HEK293 (cell line): ENCODE measurements at regions not wholly inside any gene's neighbourhood (a gene's known extent, or its start where the extent isn't known, plus 50 kb on each side); places are given as distances from the start of the nearest gene placed in this dataset.

Experiments used
- CTCF ChIA-PET: fragments of 350-600 bp; formaldehyde crosslinking; extraction: SDS; loops from one replicate; lab custom pipeline; 2021; ENCODE audit warnings: antibody characterized with exemption; lab: Yijun Ruan, JAX
- POLR2A ChIA-PET: fragments of 300-600 bp; formaldehyde crosslinking; extraction: SDS; loops from one replicate; lab custom pipeline; 2020; ENCODE audit warnings: antibody characterized with exemption, inconsistent platforms; lab: Yijun Ruan, JAX
- H3K27ac ChIP-seq: fragments of 200-500 bp; sonication (Bioruptor generic); 2 replicates; pipeline ENCODE4 v1.5.1; 2014; ENCODE audit warnings: low read depth, low read length, control low read depth, inconsistent platforms; ENCODE audit errors: extremely low read depth
- H3K36me3 ChIP-seq, 2 experiments: fragments of 200-500 bp in 1 of 2; sonication (Bioruptor generic) in 1 of 2; 1 replicate in 1 of 2; 2 replicates in 1 of 2; pipeline ENCODE4 v1.5.1; 2014 to 2017; ENCODE audit warnings: inconsistent platforms in 2 of 2, low read length in 2 of 2; ENCODE audit not compliant: control insufficient read depth in 2 of 2, insufficient read depth in 1 of 2
- H3K4me1 ChIP-seq: fragments of 200-500 bp; sonication (Bioruptor generic); 2 replicates; pipeline ENCODE4 v1.5.1; 2014; ENCODE audit warnings: mild to moderate bottlenecking, low read length, inconsistent platforms; ENCODE audit not compliant: control insufficient read depth, insufficient read depth
- H3K4me3 ChIP-seq: 2 replicates; pipeline ENCODE4 v1.5.1; 2011; ENCODE audit warnings: low read depth, mild to moderate bottlenecking, control low read depth, low read length, moderate library complexity
- H3K9me3 ChIP-seq: fragments of 200-500 bp; sonication (Bioruptor generic); 2 replicates; pipeline ENCODE4 v1.5.1; 2014; ENCODE audit warnings: low read depth, low read length, inconsistent platforms; ENCODE audit not compliant: control insufficient read depth, insufficient read depth
- FEZF1 ChIP-seq: fragments of 450-650 bp; formaldehyde crosslinking; IDR thresholded peaks from 2 replicates; pipeline ENCODE4 v1.5.1; 2016; ENCODE audit warnings: missing biosample characterization, missing genetic modification characterization
- GLIS2 ChIP-seq: fragments of 450-650 bp; formaldehyde crosslinking; IDR thresholded peaks from 2 replicates; pipeline ENCODE4 v1.5.1; 2016; ENCODE audit warnings: missing biosample characterization, missing genetic modification characterization
- HIC1 ChIP-seq: fragments of 450-650 bp; formaldehyde crosslinking; IDR thresholded peaks from 2 replicates; pipeline ENCODE4 v1.5.1; 2016; ENCODE audit warnings: missing biosample characterization, missing genetic modification characterization
- KLF8 ChIP-seq: fragments of 450-650 bp; formaldehyde crosslinking; IDR thresholded peaks from 2 replicates; pipeline ENCODE4 v1.5.1; 2016; ENCODE audit warnings: missing biosample characterization, missing genetic modification characterization
- KLF9 ChIP-seq: fragments of 450-650 bp; formaldehyde crosslinking; IDR thresholded peaks from 2 replicates; pipeline ENCODE4 v1.5.1; 2016; ENCODE audit warnings: missing biosample characterization, missing genetic modification characterization, low read depth
- OVOL3 ChIP-seq: fragments of 450-650 bp; formaldehyde crosslinking; IDR thresholded peaks from 2 replicates; pipeline ENCODE4 v1.5.1; 2016; ENCODE audit warnings: missing biosample characterization, missing genetic modification characterization
- RBAK ChIP-seq: fragments of 450-650 bp; formaldehyde crosslinking; IDR thresholded peaks from 2 replicates; pipeline ENCODE4 v1.5.1; 2016; ENCODE audit warnings: missing biosample characterization, missing genetic modification characterization
- WT1 ChIP-seq: fragments of 450-650 bp; formaldehyde crosslinking; IDR thresholded peaks from 2 replicates; pipeline ENCODE4 v1.5.1; 2016; ENCODE audit warnings: missing biosample characterization, missing genetic modification characterization
- YY2 ChIP-seq: fragments of 450-650 bp; formaldehyde crosslinking; IDR thresholded peaks from 2 replicates; pipeline ENCODE4 v1.5.1; 2016; ENCODE audit warnings: missing biosample characterization, missing genetic modification characterization
- ZBTB21 ChIP-seq: fragments of 450-650 bp; formaldehyde crosslinking; IDR thresholded peaks from 2 replicates; pipeline ENCODE4 v1.5.1; 2017; ENCODE audit warnings: missing biosample characterization, missing genetic modification characterization
- ZFHX2 ChIP-seq: fragments of 450-650 bp; formaldehyde crosslinking; conservative IDR thresholded peaks from 2 replicates; pipeline ENCODE4 v1.5.1; 2016; ENCODE audit warnings: missing biosample characterization, missing genetic modification characterization
- ZNF133 ChIP-seq: fragments of 450-650 bp; formaldehyde crosslinking; IDR thresholded peaks from 2 replicates; pipeline ENCODE4 v1.5.1; 2016; ENCODE audit warnings: missing biosample characterization, missing genetic modification characterization
- ZNF138 ChIP-seq: fragments of 450-650 bp; formaldehyde crosslinking; IDR thresholded peaks from 2 replicates; pipeline ENCODE4 v1.5.1; 2016; ENCODE audit warnings: missing biosample characterization, missing genetic modification characterization, borderline replicate concordance
- ZNF140 ChIP-seq: fragments of 450-650 bp; formaldehyde crosslinking; IDR thresholded peaks from 2 replicates; pipeline ENCODE4 v1.5.1; 2016; ENCODE audit warnings: missing biosample characterization, missing genetic modification characterization
- ZNF146 ChIP-seq: fragments of 450-650 bp; formaldehyde crosslinking; IDR thresholded peaks from 2 replicates; pipeline ENCODE4 v1.5.1; 2016; ENCODE audit warnings: missing biosample characterization, missing genetic modification characterization
- ZNF155 ChIP-seq: fragments of 450-650 bp; formaldehyde crosslinking; IDR thresholded peaks from 2 replicates; pipeline ENCODE4 v1.5.1; 2016; ENCODE audit warnings: missing biosample characterization, missing genetic modification characterization
- ZNF16 ChIP-seq: fragments of 450-650 bp; formaldehyde crosslinking; IDR thresholded peaks from 2 replicates; pipeline ENCODE4 v1.5.1; 2016; ENCODE audit warnings: low read depth, missing biosample characterization, missing genetic modification characterization
- ZNF174 ChIP-seq: fragments of 450-650 bp; formaldehyde crosslinking; IDR thresholded peaks from 2 replicates; pipeline ENCODE4 v1.5.0; 2017; ENCODE audit warnings: missing biosample characterization, mild to moderate bottlenecking, missing genetic modification characterization
- ZNF184 ChIP-seq: fragments of 450-650 bp; IDR thresholded peaks from 2 replicates; pipeline ENCODE4 v1.5.1; 2018; ENCODE audit warnings: missing biosample characterization, mild to moderate bottlenecking, missing genetic modification characterization
- ZNF19 ChIP-seq: fragments of 450-650 bp; formaldehyde crosslinking; IDR thresholded peaks from 2 replicates; pipeline ENCODE4; 2016; ENCODE audit warnings: missing biosample characterization, missing genetic modification characterization, low read depth
- ZNF302 ChIP-seq: fragments of 450-650 bp; formaldehyde crosslinking; IDR thresholded peaks from 2 replicates; pipeline ENCODE4 v1.5.1; 2016; ENCODE audit warnings: missing biosample characterization, missing genetic modification characterization, low read depth
- ZNF341 ChIP-seq: fragments of 450-650 bp; formaldehyde crosslinking; IDR thresholded peaks from 2 replicates; pipeline ENCODE4; 2016; ENCODE audit warnings: low read depth, missing biosample characterization, missing genetic modification characterization
- ZNF366 ChIP-seq: fragments of 450-650 bp; formaldehyde crosslinking; conservative IDR thresholded peaks from 2 replicates; pipeline ENCODE4 v1.5.1; 2016; ENCODE audit warnings: missing biosample characterization, missing genetic modification characterization
- ZNF37A ChIP-seq: fragments of 450-650 bp; IDR thresholded peaks from 2 replicates; pipeline ENCODE4 v1.5.1; 2018; ENCODE audit warnings: missing biosample characterization, missing genetic modification characterization
- ZNF404 ChIP-seq: fragments of 450-650 bp; formaldehyde crosslinking; IDR thresholded peaks from 2 replicates; pipeline ENCODE4 v1.5.1; 2017; ENCODE audit warnings: missing biosample characterization, missing genetic modification characterization
- ZNF501 ChIP-seq: fragments of 450-650 bp; formaldehyde crosslinking; IDR thresholded peaks from 2 replicates; pipeline ENCODE4 v1.5.1; 2016; ENCODE audit warnings: missing biosample characterization, missing genetic modification characterization
- ZNF510 ChIP-seq: fragments of 450-650 bp; formaldehyde crosslinking; IDR thresholded peaks from 2 replicates; pipeline ENCODE4 v1.5.1; 2018; ENCODE audit warnings: mild to moderate bottlenecking, missing genetic modification characterization, missing biosample characterization; ENCODE audit not compliant: insufficient replicate concordance
- ZNF549 ChIP-seq: fragments of 450-650 bp; IDR thresholded peaks from 2 replicates; pipeline ENCODE4 v1.5.1; 2018; ENCODE audit warnings: missing biosample characterization, missing genetic modification characterization, mild to moderate bottlenecking, inconsistent platforms, moderate library complexity
- ZNF664 ChIP-seq: fragments of 450-650 bp; formaldehyde crosslinking; IDR thresholded peaks from 2 replicates; pipeline ENCODE4 v1.5.1; 2016; ENCODE audit warnings: missing biosample characterization, missing genetic modification characterization
- ZNF830 ChIP-seq: fragments of 450-650 bp; IDR thresholded peaks from 2 replicates; pipeline ENCODE4 v1.5.0; 2018; ENCODE audit warnings: missing biosample characterization, missing genetic modification characterization, low read depth, mild to moderate bottlenecking, moderate library complexity
- ZSCAN4 ChIP-seq: fragments of 450-650 bp; formaldehyde crosslinking; IDR thresholded peaks from 2 replicates; pipeline ENCODE4 v1.5.1; 2017; ENCODE audit warnings: missing biosample characterization, missing genetic modification characterization
- TF ChIP-seq, protein P1 (sequence below): fragments of 450-650 bp; formaldehyde crosslinking; IDR thresholded peaks from 2 replicates; pipeline ENCODE4 v1.5.1; 2016; ENCODE audit warnings: missing biosample characterization, missing genetic modification characterization

DNA sequence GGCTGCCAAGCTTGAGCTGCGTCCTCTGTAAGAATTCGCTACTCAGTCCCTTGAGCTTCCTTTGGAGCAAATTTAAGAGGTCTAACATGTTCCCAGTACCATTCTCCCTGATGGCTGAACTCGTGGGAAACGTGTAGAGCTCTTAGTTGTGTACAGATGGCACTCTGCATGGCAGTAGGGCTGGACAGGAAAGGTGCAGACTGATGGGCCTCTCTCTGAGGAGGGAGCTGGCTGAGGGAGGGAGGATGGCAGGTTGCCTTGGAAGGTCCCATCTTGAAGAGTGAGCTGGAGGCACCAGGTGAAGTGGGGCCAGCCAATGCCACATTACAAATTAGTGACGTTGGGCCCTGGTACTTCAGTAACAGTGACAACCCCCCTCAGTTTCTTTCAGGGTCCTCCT, 495.3 kb downstream of the CCDC171 start:
- no peaks in the 10 kb centered on the region for H3K36me3 ChIP-seq
- no peaks in the 10 kb centered on the region for H3K9me3 ChIP-seq
- ChIA-PET CTCF (interaction anchor here (1.2 kb wide), 1 partner anchor 9 kb away, joined by 5 read pairs; no protein-coding TSS in a partner anchor), POLR2A (no interaction called here)
- H3K4me1 ChIP-seq: no peaks in the 10 kb centered on the region
- H3K4me3 ChIP-seq: no peak overlapping the region
- H3K27ac ChIP-seq: no peak overlapping the region
- TF ChIP-seq KLF9 (no peak), ZNF184 (no peak), ZNF341 (tag by site-specific recombination) (no peak), ZNF133 (tag by site-specific recombination) (no peak), ZNF19 (no peak), ZNF664 (tag by site-specific recombination) (no peak), RBAK (no peak), ZNF174 (no peak), ZNF302 (tag by site-specific recombination) (no peak), ZNF138 (tag by site-specific recombination) (no peak), ZSCAN4 (tag by site-specific recombination) (no peak), HIC1 (tag by site-specific recombination) (no peak), KLF8 (tag by site-specific recombination) (no peak), ZNF16 (tag by site-specific recombination) (no peak)

DNA sequence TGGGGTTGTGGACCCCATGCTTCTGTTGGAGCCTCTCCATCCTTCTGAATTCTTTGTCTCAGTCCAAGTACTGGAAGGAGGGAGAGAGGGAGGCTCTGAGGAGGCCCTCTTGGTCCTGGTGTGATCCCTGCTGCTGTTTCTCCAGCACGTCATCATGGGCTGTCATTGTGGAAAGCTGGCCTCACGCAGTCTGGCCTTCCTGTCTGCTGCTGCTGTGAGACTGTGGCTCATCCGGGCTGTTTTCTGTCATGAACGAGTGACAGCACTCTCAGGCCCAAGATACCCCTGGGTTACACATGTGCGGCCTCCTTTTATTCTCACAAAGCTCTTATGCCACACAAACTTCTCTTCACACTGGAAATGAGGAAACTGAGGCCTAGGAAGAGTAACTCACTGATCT, 499.3 kb downstream of the CCDC171 start:
- no peak overlapping the region for H3K4me3 ChIP-seq
- TF ChIP-seq YY2 (no peak), ZNF501 (tag by site-specific recombination) (no peak), WT1 (tag by site-specific recombination) (no peak), ZNF366 (tag by site-specific recombination) (no peak), ZNF510 (tag by site-specific recombination) (no peak), ZNF37A (tag by site-specific recombination) (no peak), ZNF404 (tag by site-specific recombination) (no peak), ZNF146 (no peak), FEZF1 (tag by site-specific recombination) (no peak), OVOL3 (tag by site-specific recombination) (no peak), ZNF830 (tag by site-specific recombination) (no peak), ZBTB21 (no peak), ZNF549 (tag by site-specific recombination) (no peak), GLIS2 (tag by site-specific recombination) (no peak), ZFHX2 (tag by site-specific recombination) (no peak), ZNF16 (tag by site-specific recombination) (no peak), ZNF140 (tag by site-specific recombination) (no peak), ZNF155 (no peak)
- TF ChIP-seq, protein P1, sequence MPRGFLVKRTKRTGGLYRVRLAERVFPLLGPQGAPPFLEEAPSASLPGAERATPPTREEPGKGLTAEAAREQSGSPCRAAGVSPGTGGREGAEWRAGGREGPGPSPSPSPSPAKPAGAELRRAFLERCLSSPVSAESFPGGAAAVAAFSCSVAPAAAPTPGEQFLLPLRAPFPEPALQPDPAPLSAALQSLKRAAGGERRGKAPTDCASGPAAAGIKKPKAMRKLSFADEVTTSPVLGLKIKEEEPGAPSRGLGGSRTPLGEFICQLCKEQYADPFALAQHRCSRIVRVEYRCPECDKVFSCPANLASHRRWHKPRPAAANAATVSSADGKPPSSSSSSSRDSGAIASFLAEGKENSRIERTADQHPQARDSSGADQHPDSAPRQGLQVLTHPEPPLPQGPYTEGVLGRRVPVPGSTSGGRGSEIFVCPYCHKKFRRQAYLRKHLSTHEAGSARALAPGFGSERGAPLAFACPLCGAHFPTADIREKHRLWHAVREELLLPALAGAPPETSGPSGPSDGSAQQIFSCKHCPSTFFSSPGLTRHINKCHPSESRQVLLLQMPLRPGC: no peak
- TF ChIP-seq, all 188 proteins: peak for 0
- H3K36me3 ChIP-seq: no peaks in the 10 kb centered on the region
- POLR2A ChIA-PET: no interaction called here
- CTCF ChIA-PET: interaction anchor here (1.0 kb wide), 1 partner anchor 13 kb away, joined by 3 read pairs; no protein-coding TSS in a partner anchor
- H3K9me3 ChIP-seq: no peaks in the 10 kb centered on the region
- H3K27ac ChIP-seq: no peak overlapping the region
- H3K4me1 ChIP-seq: no peaks in the 10 kb centered on the region
